GM23338 (cell line): ENCODE measurements at regions not wholly inside any gene's neighbourhood (a gene's known extent, or its start where the extent isn't known, plus 50 kb on each side); places are given as distances from the start of the nearest gene placed in this dataset.

Experiments
- ATAC-seq: fragments of 200-7000 bp; cut with Tn5 transposase; 3 replicates; pipeline ENCODE4 v1.9.1; 2020
- DNase-seq: peaks from one replicate; pipeline ENCODE4 v3.0.0-alpha.2; 2015; ENCODE audit warnings: low spot score
- H2AFZ ChIP-seq: fragments of 200-600 bp; sonication (generic); 2 replicates; pipeline ENCODE4 v1.8.0; 2016; ENCODE audit warnings: antibody characterized with exemption, mild to moderate bottlenecking, moderate library complexity
- H3F3A ChIP-seq: fragments of 200-600 bp; sonication (generic); replicated peaks from 2 replicates; pipeline ENCODE4 v1.8.0; 2017; ENCODE audit warnings: antibody characterized with exemption, mixed run types, low read depth
- H3K27ac ChIP-seq: fragments of 200-600 bp; sonication (generic); 2 replicates; pipeline ENCODE4 v1.6.1; 2016; ENCODE audit warnings: low read depth
- H3K27me3 ChIP-seq: fragments of 200-600 bp; sonication (generic); 2 replicates; pipeline ENCODE4 v1.8.0; 2016; ENCODE audit warnings: mild to moderate bottlenecking, mixed run types, moderate library complexity; ENCODE audit not compliant: insufficient read depth
- H3K36me3 ChIP-seq: fragments of 200-600 bp; sonication (generic); 2 replicates; pipeline ENCODE4 v1.8.0; 2016; ENCODE audit warnings: mild to moderate bottlenecking; ENCODE audit not compliant: insufficient read depth
- H3K4me1 ChIP-seq: fragments of 200-600 bp; sonication (generic); 2 replicates; pipeline ENCODE4 v1.8.0; 2016; ENCODE audit warnings: mild to moderate bottlenecking, moderate library complexity; ENCODE audit not compliant: insufficient read depth
- H3K4me2 ChIP-seq: fragments of 200-600 bp; sonication (generic); 2 replicates; pipeline ENCODE4 v1.7.1; 2017; ENCODE audit warnings: mixed run types
- H3K4me3 ChIP-seq: fragments of 200-600 bp; sonication (generic); 2 replicates; pipeline ENCODE4 v1.6.1; 2016; ENCODE audit warnings: mixed run types
- H3K79me2 ChIP-seq: fragments of 200-600 bp; sonication (generic); replicated peaks from 2 replicates; pipeline ENCODE4 v1.8.0; 2017; ENCODE audit warnings: mild to moderate bottlenecking; ENCODE audit not compliant: insufficient read depth
- H3K9me2 ChIP-seq: fragments of 200-600 bp; sonication (generic); 2 replicates; pipeline ENCODE4 v1.8.0; 2017; ENCODE audit not compliant: insufficient read depth
- H4K20me1 ChIP-seq: fragments of 200-600 bp; sonication (generic); replicated peaks from 2 replicates; pipeline ENCODE4 v1.8.0; 2017; ENCODE audit warnings: mild to moderate bottlenecking; ENCODE audit not compliant: insufficient read depth
- H3K27ac Mint-ChIP-seq: 2 replicates; pipeline ENCODE4 v1.8.0; 2020; ENCODE audit warnings: inconsistent platforms, mild to moderate bottlenecking, moderate library complexity, mixed read lengths
- H3K27me3 Mint-ChIP-seq: 3 replicates; pipeline ENCODE4 v1.8.0; 2022; ENCODE audit warnings: low read depth, mild to moderate bottlenecking, moderate library complexity, mixed read lengths, inconsistent platforms; ENCODE audit not compliant: insufficient read depth, poor library complexity
- H3K36me3 Mint-ChIP-seq: 3 replicates; pipeline ENCODE4 v1.8.0; 2021; ENCODE audit warnings: low read depth, mild to moderate bottlenecking, inconsistent platforms, moderate library complexity, mixed read lengths
- H3K4me1 Mint-ChIP-seq: 3 replicates; pipeline ENCODE4 v1.8.0; 2020; ENCODE audit warnings: mild to moderate bottlenecking, inconsistent platforms, mixed read lengths
- H3K4me3 Mint-ChIP-seq: 3 replicates; pipeline ENCODE4 v1.8.0; 2021; ENCODE audit warnings: moderate library complexity, mild to moderate bottlenecking, inconsistent platforms, mixed read lengths
- H3K9me3 Mint-ChIP-seq: 3 replicates; pipeline ENCODE4 v1.8.0; 2020; ENCODE audit warnings: moderate library complexity, mild to moderate bottlenecking, inconsistent platforms, mixed read lengths
- EZH2 ChIP-seq: fragments of 200-600 bp; sonication (generic); IDR thresholded peaks from one replicate; pipeline ENCODE4 v1.8.0; 2017; ENCODE audit warnings: antibody characterized with exemption, mild to moderate bottlenecking, low read depth; ENCODE audit not compliant: unreplicated experiment
- EZH2phosphoT487 ChIP-seq: fragments of 200-600 bp; sonication (generic); IDR thresholded peaks from one replicate; pipeline ENCODE4 v1.8.1; 2018; ENCODE audit warnings: antibody characterized with exemption; ENCODE audit not compliant: unreplicated experiment
- NANOG ChIP-seq: IDR thresholded peaks from 2 replicates; pipeline ENCODE4 v1.6.1; 2016; ENCODE audit warnings: antibody characterized with exemption, borderline replicate concordance
- STAT1 ChIP-seq: IDR thresholded peaks from one replicate; pipeline ENCODE4 v1.6.1; 2016; ENCODE audit warnings: antibody characterized with exemption; ENCODE audit not compliant: unreplicated experiment
- ZNF114 ChIP-seq: fragments of 250-450 bp; sonication (Bioruptor Pico); IDR thresholded peaks from 2 replicates; pipeline ENCODE4 v1.5.0; 2020; ENCODE audit warnings: mild to moderate bottlenecking, moderate library complexity
- TF ChIP-seq, protein P1 (sequence below): IDR thresholded peaks from one replicate; pipeline ENCODE4 v1.6.1; 2018; ENCODE audit warnings: antibody characterized with exemption; ENCODE audit not compliant: unreplicated experiment
- TF ChIP-seq, protein P2 (sequence below), 2 experiments: fragments of 200-600 bp in 1 of 2; sonication (generic) in 1 of 2; conservative IDR thresholded peaks; 2 replicates each; pipeline versions ENCODE4 v1.5.1 to v1.6.1; 2016 to 2017; ENCODE audit warnings: antibody characterized with exemption in 2 of 2, low read depth in 2 of 2, mild to moderate bottlenecking in 2 of 2, moderate library complexity in 1 of 2
- TF ChIP-seq, protein P3 (sequence below): fragments of 250-450 bp; sonication (Bioruptor Pico); IDR thresholded peaks from 2 replicates; pipeline ENCODE4 v1.5.0; 2020; ENCODE audit warnings: mild to moderate bottlenecking, moderate library complexity

DNA sequence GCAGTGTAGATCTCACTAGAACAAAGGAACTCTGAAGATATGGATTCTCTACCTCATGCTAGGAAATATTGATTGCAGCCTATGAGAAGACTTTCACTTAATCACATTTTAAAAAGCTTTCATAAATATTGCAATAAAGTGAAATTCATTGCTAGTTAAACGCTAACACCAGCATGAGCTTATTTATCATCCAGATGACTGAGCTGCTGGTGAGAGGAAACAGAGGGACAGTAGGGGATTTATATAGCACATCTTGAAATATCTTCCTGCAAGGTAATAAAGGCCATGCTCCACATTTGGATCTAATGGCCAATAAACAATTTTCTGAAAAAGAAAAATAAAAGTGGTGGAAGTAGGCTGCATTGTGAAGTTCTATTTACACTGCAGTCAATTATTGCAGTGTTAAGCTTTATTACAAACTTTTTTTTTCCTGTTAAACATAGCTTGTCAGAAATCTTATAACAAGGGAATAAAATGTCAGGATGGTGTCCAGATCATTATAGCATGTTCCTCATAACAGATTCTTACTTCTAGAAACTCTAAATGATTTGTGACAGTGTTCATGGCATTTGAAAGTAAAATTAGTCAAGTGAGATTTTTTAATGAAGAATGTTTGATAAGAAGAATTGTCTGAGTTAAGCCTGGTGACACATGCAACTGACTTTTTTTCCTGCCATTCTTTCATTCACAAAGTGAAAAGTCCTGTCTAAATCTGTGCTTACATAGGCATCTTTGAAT, 342.6 kb downstream of the DMAC1 start (continued):
- TF ChIP-seq, protein P1, sequence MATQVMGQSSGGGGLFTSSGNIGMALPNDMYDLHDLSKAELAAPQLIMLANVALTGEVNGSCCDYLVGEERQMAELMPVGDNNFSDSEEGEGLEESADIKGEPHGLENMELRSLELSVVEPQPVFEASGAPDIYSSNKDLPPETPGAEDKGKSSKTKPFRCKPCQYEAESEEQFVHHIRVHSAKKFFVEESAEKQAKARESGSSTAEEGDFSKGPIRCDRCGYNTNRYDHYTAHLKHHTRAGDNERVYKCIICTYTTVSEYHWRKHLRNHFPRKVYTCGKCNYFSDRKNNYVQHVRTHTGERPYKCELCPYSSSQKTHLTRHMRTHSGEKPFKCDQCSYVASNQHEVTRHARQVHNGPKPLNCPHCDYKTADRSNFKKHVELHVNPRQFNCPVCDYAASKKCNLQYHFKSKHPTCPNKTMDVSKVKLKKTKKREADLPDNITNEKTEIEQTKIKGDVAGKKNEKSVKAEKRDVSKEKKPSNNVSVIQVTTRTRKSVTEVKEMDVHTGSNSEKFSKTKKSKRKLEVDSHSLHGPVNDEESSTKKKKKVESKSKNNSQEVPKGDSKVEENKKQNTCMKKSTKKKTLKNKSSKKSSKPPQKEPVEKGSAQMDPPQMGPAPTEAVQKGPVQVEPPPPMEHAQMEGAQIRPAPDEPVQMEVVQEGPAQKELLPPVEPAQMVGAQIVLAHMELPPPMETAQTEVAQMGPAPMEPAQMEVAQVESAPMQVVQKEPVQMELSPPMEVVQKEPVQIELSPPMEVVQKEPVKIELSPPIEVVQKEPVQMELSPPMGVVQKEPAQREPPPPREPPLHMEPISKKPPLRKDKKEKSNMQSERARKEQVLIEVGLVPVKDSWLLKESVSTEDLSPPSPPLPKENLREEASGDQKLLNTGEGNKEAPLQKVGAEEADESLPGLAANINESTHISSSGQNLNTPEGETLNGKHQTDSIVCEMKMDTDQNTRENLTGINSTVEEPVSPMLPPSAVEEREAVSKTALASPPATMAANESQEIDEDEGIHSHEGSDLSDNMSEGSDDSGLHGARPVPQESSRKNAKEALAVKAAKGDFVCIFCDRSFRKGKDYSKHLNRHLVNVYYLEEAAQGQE = no peak
- no peak for TF ChIP-seq STAT1
- TF ChIP-seq ZNF114 (CRISPR knock-in tag) = no peak
- no peak for TF ChIP-seq NANOG

DNA sequence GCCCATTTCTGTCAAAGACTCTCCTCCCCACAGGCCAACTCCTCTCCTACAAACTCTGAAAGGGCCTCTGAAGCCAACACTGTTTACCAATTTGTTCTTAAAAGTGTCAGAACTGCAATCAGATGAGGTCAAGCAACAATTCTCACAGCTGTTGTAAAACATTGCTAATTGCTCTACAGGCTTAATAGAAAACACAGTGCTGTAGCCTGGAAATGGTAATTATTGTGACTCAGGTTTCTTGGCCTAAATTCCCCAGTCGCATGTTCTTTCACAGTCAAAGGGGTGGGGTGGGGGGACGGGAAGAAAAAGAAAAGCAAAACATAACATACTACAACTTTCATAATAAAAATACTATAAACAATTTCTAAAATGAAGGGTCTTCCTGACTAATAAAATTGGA, 343.2 kb downstream of the DMAC1 start:
- Histone ChIP-seq H3K27ac (no peak overlapping the region), H3K4me1 (peaks cover 5% of the 10 kb centered on the region; the same call in 1 of the 2 replicates), H3K36me3 (no peaks in the 10 kb centered on the region), H2AFZ (no peak overlapping the region), H3K4me3 (no peak overlapping the region), H3F3A (no peaks in the 10 kb centered on the region), H3K27me3 (no peaks in the 10 kb centered on the region), H4K20me1 (no peaks in the 10 kb centered on the region), H3K9me2 (no peaks in the 10 kb centered on the region), H3K79me2 (no peaks in the 10 kb centered on the region), H3K4me2 (no peak overlapping the region)
- Mint-ChIP-seq H3K4me3 (no peak overlapping the region), H3K36me3 (no peaks in the 10 kb centered on the region), H3K27me3 (no peaks in the 10 kb centered on the region), H3K4me1 (peaks cover 6% of the 10 kb centered on the region; the same call in 2 of the 3 replicates), H3K27ac (no peak overlapping the region), H3K9me3 (no peaks in the 10 kb centered on the region)
- no peak for ATAC-seq
- TF ChIP-seq NANOG = no peak
- TF ChIP-seq EZH2phosphoT487 = no peak
- TF ChIP-seq, protein P1 = no peak
- TF ChIP-seq EZH2 = no peak
- TF ChIP-seq, protein P2, sequence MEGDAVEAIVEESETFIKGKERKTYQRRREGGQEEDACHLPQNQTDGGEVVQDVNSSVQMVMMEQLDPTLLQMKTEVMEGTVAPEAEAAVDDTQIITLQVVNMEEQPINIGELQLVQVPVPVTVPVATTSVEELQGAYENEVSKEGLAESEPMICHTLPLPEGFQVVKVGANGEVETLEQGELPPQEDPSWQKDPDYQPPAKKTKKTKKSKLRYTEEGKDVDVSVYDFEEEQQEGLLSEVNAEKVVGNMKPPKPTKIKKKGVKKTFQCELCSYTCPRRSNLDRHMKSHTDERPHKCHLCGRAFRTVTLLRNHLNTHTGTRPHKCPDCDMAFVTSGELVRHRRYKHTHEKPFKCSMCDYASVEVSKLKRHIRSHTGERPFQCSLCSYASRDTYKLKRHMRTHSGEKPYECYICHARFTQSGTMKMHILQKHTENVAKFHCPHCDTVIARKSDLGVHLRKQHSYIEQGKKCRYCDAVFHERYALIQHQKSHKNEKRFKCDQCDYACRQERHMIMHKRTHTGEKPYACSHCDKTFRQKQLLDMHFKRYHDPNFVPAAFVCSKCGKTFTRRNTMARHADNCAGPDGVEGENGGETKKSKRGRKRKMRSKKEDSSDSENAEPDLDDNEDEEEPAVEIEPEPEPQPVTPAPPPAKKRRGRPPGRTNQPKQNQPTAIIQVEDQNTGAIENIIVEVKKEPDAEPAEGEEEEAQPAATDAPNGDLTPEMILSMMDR (conservative IDR thresholded peaks at IDR 0.05; ENCODE audit: low read depth in 2 of 2) = no peak
- TF ChIP-seq, protein P3, sequence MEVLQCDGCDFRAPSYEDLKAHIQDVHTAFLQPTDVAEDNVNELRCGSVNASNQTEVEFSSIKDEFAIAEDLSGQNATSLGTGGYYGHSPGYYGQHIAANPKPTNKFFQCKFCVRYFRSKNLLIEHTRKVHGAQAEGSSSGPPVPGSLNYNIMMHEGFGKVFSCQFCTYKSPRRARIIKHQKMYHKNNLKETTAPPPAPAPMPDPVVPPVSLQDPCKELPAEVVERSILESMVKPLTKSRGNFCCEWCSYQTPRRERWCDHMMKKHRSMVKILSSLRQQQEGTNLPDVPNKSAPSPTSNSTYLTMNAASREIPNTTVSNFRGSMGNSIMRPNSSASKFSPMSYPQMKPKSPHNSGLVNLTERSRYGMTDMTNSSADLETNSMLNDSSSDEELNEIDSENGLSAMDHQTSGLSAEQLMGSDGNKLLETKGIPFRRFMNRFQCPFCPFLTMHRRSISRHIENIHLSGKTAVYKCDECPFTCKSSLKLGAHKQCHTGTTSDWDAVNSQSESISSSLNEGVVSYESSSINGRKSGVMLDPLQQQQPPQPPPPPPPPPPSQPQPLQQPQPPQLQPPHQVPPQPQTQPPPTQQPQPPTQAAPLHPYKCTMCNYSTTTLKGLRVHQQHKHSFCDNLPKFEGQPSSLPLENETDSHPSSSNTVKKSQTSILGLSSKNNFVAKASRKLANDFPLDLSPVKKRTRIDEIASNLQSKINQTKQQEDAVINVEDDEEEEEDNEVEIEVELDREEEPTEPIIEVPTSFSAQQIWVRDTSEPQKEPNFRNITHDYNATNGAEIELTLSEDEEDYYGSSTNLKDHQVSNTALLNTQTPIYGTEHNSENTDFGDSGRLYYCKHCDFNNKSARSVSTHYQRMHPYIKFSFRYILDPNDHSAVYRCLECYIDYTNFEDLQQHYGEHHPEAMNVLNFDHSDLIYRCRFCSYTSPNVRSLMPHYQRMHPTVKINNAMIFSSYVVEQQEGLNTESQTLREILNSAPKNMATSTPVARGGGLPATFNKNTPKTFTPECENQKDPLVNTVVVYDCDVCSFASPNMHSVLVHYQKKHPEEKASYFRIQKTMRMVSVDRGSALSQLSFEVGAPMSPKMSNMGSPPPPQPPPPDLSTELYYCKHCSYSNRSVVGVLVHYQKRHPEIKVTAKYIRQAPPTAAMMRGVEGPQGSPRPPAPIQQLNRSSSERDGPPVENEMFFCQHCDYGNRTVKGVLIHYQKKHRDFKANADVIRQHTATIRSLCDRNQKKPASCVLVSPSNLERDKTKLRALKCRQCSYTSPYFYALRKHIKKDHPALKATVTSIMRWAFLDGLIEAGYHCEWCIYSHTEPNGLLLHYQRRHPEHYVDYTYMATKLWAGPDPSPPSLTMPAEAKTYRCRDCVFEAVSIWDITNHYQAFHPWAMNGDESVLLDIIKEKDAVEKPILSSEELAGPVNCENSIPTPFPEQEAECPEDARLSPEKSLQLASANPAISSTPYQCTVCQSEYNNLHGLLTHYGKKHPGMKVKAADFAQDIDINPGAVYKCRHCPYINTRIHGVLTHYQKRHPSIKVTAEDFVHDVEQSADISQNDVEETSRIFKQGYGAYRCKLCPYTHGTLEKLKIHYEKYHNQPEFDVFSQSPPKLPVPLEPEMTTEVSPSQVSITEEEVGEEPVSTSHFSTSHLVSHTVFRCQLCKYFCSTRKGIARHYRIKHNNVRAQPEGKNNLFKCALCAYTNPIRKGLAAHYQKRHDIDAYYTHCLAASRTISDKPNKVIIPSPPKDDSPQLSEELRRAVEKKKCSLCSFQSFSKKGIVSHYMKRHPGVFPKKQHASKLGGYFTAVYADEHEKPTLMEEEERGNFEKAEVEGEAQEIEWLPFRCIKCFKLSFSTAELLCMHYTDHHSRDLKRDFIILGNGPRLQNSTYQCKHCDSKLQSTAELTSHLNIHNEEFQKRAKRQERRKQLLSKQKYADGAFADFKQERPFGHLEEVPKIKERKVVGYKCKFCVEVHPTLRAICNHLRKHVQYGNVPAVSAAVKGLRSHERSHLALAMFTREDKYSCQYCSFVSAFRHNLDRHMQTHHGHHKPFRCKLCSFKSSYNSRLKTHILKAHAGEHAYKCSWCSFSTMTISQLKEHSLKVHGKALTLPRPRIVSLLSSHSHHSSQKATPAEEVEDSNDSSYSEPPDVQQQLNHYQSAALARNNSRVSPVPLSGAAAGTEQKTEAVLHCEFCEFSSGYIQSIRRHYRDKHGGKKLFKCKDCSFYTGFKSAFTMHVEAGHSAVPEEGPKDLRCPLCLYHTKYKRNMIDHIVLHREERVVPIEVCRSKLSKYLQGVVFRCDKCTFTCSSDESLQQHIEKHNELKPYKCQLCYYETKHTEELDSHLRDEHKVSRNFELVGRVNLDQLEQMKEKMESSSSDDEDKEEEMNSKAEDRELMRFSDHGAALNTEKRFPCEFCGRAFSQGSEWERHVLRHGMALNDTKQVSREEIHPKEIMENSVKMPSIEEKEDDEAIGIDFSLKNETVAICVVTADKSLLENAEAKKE (CRISPR knock-in tag) = no peak
- no peak for DNase-seq
